Mesothelial cell of epicardium (in vitro differentiated cells): ENCODE measurements at regions not wholly inside any gene's neighbourhood (a gene's known extent, or its start where the extent isn't known, plus 50 kb on each side); places are given as distances from the start of the nearest gene placed in this dataset.
"Not testable (repeated sequence)": the region's sequence is repeated elsewhere in the genome, so short reads cannot be mapped to it uniquely, and the experiment has no call there.

Experiments used
- DNase-seq, 2 experiments: peaks; one replicate each; pipeline ENCODE4 v3.0.0; 2021; ENCODE audit warnings: low spot score in 2 of 2; ENCODE audit not compliant: unreplicated experiment in 2 of 2
- H3K27ac Mint-ChIP-seq: 2 replicates; pipeline ENCODE4 v1.8.0; 2021; ENCODE audit warnings: mixed read lengths
- H3K27me3 Mint-ChIP-seq: 2 replicates; pipeline ENCODE4 v1.8.0; 2021; ENCODE audit warnings: low read depth, mixed read lengths
- H3K36me3 Mint-ChIP-seq: 2 replicates; pipeline ENCODE4 v1.8.0; 2021; ENCODE audit warnings: mixed read lengths
- H3K4me1 Mint-ChIP-seq: 2 replicates; pipeline ENCODE4 v1.8.0; 2021; ENCODE audit warnings: mixed read lengths
- H3K4me3 Mint-ChIP-seq: 2 replicates; pipeline ENCODE4 v1.8.0; 2021; ENCODE audit warnings: mild to moderate bottlenecking, moderate library complexity, mixed read lengths
- H3K9me3 Mint-ChIP-seq: 2 replicates; pipeline ENCODE4 v1.8.0; 2021; ENCODE audit warnings: mixed read lengths
- CTCF ChIP-seq: fragments of 200-600 bp; sonication (generic); IDR thresholded peaks from one replicate; pipeline ENCODE4 v1.5.0; 2021; ENCODE audit warnings: antibody characterized with exemption; ENCODE audit not compliant: unreplicated experiment

GRCh38 chr14:98210045-98210672 is 1061.8 kb downstream of the BCL11B start:
- Mint-ChIP-seq H3K36me3 (no peaks in the 10 kb centered on the region), H3K4me3 (no peak overlapping the region), H3K9me3 (no peaks in the 10 kb centered on the region), H3K27ac (no peak overlapping the region), H3K27me3 (peaks cover 61% of the 10 kb centered on the region), H3K4me1 (no peaks in the 10 kb centered on the region)
- no peak for TF ChIP-seq CTCF
- no peak for DNase-seq

- DNase-seq, result no peak
- Mint-ChIP-seq H3K4me1 (no peaks in the 10 kb centered on the region), H3K27me3 (peaks cover 20% of the 10 kb centered on the region), H3K4me3 (no peak overlapping the region), H3K27ac (no peak overlapping the region), H3K9me3 (no peaks in the 10 kb centered on the region), H3K36me3 (no peaks in the 10 kb centered on the region)
- TF ChIP-seq CTCF, result no peak
Measured at GRCh38 chr14:98217530-98217929, 1054.5 kb downstream of the BCL11B start.

GRCh38 chr14:98218218-98218617 is 1053.8 kb downstream of the BCL11B start:
- TF ChIP-seq CTCF, result no peak
- Mint-ChIP-seq H3K27me3 (peaks cover 15% of the 10 kb centered on the region), H3K36me3 (no peaks in the 10 kb centered on the region), H3K4me1 (no peaks in the 10 kb centered on the region), H3K4me3 (no peak overlapping the region), H3K27ac (no peak overlapping the region), H3K9me3 (no peaks in the 10 kb centered on the region)
- no peak for DNase-seq

GRCh38 chr14:98219638-98220037 is 1052.4 kb downstream of the BCL11B start:
- H3K9me3 Mint-ChIP-seq, result no peaks in the 10 kb centered on the region

GRCh38 chr14:98223106-98223505 is 1048.9 kb downstream of the BCL11B start:
- no peak for TF ChIP-seq CTCF
- Mint-ChIP-seq H3K4me3 (no peak overlapping the region), H3K36me3 (no peaks in the 10 kb centered on the region), H3K27ac (no peak overlapping the region), H3K4me1 (no peaks in the 10 kb centered on the region), H3K9me3 (no peaks in the 10 kb centered on the region), H3K27me3 (peaks cover 12% of the 10 kb centered on the region)
- DNase-seq, result no peak

More at GRCh38 chr14:98219638-98220037, 1052.4 kb downstream of the BCL11B start:
- H3K27me3 Mint-ChIP-seq, result peaks cover 12% of the 10 kb centered on the region
- H3K36me3 Mint-ChIP-seq, result no peaks in the 10 kb centered on the region
- TF ChIP-seq CTCF, result no peak
- H3K27ac Mint-ChIP-seq, result no peak overlapping the region
- DNase-seq, result no peak
- no peaks in the 10 kb centered on the region for H3K4me1 Mint-ChIP-seq
- no peak overlapping the region for H3K4me3 Mint-ChIP-seq

GRCh38 chr14:98223710-98224109 is 1048.3 kb downstream of the BCL11B start:
- H3K27me3 Mint-ChIP-seq, result peaks cover 12% of the 10 kb centered on the region
- H3K4me3 Mint-ChIP-seq, H3K9me3 Mint-ChIP-seq, H3K36me3 Mint-ChIP-seq, H3K27ac Mint-ChIP-seq, DNase-seq, H3K4me1 Mint-ChIP-seq: not testable (repeated sequence)
